ENCODE measurements at regions not wholly inside any gene's neighbourhood (a gene's known extent, or its start where the extent isn't known, plus 50 kb on each side); places are given as distances from the start of the nearest gene placed in this dataset.

GRCh38 chr17:6232732-6233101 lies 162.5 kb downstream of the WSCD1 start:
- no peak overlapping the region for H3K4me3 ChIP-seq (ENCODE audit: low read depth, low read length)
- TF ChIP-seq, protein P1, sequence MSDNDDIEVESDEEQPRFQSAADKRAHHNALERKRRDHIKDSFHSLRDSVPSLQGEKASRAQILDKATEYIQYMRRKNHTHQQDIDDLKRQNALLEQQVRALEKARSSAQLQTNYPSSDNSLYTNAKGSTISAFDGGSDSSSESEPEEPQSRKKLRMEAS (IDR thresholded peaks at IDR 0.05; ENCODE audit: low read depth, low read length), result no peak
- TF ChIP-seq, protein P2, sequence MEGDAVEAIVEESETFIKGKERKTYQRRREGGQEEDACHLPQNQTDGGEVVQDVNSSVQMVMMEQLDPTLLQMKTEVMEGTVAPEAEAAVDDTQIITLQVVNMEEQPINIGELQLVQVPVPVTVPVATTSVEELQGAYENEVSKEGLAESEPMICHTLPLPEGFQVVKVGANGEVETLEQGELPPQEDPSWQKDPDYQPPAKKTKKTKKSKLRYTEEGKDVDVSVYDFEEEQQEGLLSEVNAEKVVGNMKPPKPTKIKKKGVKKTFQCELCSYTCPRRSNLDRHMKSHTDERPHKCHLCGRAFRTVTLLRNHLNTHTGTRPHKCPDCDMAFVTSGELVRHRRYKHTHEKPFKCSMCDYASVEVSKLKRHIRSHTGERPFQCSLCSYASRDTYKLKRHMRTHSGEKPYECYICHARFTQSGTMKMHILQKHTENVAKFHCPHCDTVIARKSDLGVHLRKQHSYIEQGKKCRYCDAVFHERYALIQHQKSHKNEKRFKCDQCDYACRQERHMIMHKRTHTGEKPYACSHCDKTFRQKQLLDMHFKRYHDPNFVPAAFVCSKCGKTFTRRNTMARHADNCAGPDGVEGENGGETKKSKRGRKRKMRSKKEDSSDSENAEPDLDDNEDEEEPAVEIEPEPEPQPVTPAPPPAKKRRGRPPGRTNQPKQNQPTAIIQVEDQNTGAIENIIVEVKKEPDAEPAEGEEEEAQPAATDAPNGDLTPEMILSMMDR (IDR thresholded peaks at IDR 0.05; ENCODE audit: low read depth, low read length), result no peak
- TF ChIP-seq POLR2A (IDR thresholded peaks at IDR 0.05; ENCODE audit: extremely low read depth, insufficient read length) (no peak), MYC (IDR thresholded peaks at IDR 0.05; ENCODE audit: low read depth, low read length) (no peak)
- no peak for DNase-seq (ENCODE audit: low read depth)

DNA sequence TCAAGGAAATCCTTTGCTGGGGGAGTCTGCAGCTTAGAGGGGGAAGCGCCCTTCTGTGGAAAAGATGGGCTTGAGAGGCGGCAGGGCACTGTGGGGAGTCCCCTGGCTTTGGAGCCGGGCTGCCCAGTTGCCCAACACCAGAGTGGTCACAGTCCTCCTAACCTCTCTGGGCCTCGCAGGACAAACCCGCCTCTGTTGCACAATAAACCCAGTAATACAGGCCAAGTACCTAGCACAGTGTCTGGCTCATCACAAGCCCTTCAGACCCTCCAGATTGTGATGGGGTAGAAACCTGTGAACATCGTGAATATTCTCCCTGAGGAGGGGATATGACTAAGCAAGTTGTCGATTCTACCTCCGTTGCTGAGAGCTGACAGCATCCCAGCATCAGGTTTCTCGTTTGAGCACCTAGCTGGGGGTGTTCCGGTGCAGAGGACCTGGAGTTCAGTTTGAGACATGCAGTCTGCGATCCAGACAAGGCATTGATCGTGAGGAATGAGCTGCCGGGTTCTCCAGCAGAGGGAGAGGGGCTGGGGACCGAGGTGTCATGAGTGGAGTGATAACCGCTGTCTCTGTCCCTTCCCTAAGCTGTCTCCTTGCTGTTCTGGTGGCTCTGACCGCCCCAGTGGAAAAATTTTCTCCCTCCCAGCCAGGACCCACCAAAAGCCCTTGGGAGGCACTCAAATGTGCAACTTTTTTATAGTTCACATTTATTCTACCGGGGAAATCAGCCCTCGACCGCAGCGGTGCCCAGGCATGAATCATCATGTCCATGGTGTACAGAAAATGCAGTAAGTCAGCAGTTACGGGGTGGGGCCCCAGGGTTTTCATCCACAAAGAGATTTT lies 161.9 kb downstream of the WSCD1 start:
- no peak overlapping the region for H3K4me3 ChIP-seq (ENCODE audit: low read depth, low read length)
- DNase-seq (ENCODE audit: low read depth), result peak; percentile 61
- no peak for TF ChIP-seq MYC (IDR thresholded peaks at IDR 0.05; ENCODE audit: low read depth, low read length)
- TF ChIP-seq POLR2A (IDR thresholded peaks at IDR 0.05; ENCODE audit: extremely low read depth, insufficient read length), result no peak
- TF ChIP-seq, protein P2 (IDR thresholded peaks at IDR 0.05; ENCODE audit: low read depth, low read length), result no peak
- TF ChIP-seq, protein P1 (IDR thresholded peaks at IDR 0.05; ENCODE audit: low read depth, low read length), result no peak

GRCh38 chr17:6231465-6231864 lies 161.3 kb downstream of the WSCD1 start:
- DNase-seq (ENCODE audit: low read depth), result no peak
- TF ChIP-seq MYC (IDR thresholded peaks at IDR 0.05; ENCODE audit: low read depth, low read length), result no peak
- TF ChIP-seq, protein P1 (IDR thresholded peaks at IDR 0.05; ENCODE audit: low read depth, low read length), result no peak
- TF ChIP-seq, protein P2 (IDR thresholded peaks at IDR 0.05; ENCODE audit: low read depth, low read length), result no peak
- TF ChIP-seq POLR2A (IDR thresholded peaks at IDR 0.05; ENCODE audit: extremely low read depth, insufficient read length), result no peak
- no peak overlapping the region for H3K4me3 ChIP-seq (ENCODE audit: low read depth, low read length)

DNA sequence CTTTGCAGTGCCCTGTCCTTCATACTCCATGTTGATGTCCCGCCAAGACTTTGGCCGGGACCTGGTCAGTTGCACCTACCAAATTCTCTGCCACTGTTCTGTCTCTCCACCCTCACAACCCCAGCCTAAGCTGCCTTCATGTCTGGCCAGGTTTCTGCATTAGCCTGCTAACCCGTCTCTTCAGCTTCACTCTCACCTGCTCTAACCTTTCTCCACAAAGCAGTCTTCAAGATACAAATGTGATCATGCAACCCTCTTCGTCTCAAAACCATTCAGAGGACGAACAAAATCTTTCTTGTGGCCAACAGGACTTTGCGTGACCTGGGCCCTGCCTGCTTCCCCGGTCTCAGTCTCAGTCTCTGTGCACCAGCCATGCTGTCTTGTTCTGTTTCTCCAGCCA lies 148.2 kb downstream of the WSCD1 start:
- no peak for DNase-seq (ENCODE audit: low read depth)
- no peak for TF ChIP-seq POLR2A (IDR thresholded peaks at IDR 0.05; ENCODE audit: extremely low read depth, insufficient read length)
- TF ChIP-seq, protein P2 (IDR thresholded peaks at IDR 0.05; ENCODE audit: low read depth, low read length), result no peak
- no peak for TF ChIP-seq MYC (IDR thresholded peaks at IDR 0.05; ENCODE audit: low read depth, low read length)
- TF ChIP-seq, protein P1 (IDR thresholded peaks at IDR 0.05; ENCODE audit: low read depth, low read length), result no peak
- no peak overlapping the region for H3K4me3 ChIP-seq (ENCODE audit: low read depth, low read length)

DNA sequence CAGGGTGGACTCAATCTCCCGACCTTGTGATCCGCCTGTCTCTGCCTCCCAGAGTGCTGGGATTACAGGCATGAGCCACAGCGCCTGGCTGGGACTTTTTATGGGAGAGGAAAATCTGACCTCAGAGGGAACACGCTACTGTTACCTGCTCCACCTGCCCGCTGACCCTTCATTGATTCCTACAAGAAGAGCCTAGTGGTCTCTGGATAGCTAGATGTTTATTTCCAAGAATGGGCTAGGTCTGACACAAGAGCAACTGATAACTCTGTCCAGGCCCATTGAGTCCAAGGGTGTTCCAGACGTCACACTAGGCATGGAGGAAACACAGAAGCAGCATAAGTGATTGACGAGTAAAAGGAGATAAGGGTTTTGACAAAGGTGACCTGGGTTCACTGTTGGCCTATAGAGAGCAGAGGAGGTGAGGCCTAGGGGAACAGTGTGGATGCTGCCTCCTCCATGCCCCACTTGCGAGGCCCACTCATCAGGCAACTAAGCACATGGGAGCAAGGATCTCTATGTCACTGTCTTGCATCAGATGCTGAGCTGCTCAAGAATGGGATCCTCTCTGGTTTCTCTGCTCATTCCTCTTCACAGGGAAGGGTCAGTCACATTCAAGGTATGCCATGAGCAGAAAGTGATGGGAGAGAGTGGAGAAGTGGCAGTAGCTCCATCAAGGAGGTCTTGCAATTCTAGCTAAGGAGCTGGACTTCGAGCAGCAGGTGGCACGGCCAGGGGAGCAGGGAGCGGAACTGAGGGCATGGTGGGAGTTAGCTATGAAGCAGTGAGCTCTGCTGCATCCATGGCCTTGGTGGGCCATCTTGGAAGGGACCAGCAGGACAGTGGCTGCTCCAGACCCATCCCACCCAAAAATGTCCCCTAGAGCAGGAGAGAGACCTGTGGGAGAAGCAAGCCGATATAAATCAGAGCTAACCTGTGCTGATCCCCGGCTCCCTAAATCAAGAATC lies 145.2 kb downstream of the WSCD1 start:
- TF ChIP-seq, protein P2 (IDR thresholded peaks at IDR 0.05; ENCODE audit: low read depth, low read length), result no peak
- TF ChIP-seq POLR2A (IDR thresholded peaks at IDR 0.05; ENCODE audit: extremely low read depth, insufficient read length), result no peak
- no peak for TF ChIP-seq MYC (IDR thresholded peaks at IDR 0.05; ENCODE audit: low read depth, low read length)
- TF ChIP-seq, protein P1 (IDR thresholded peaks at IDR 0.05; ENCODE audit: low read depth, low read length), result no peak
- no peak overlapping the region for H3K4me3 ChIP-seq (ENCODE audit: low read depth, low read length)
- no peak for DNase-seq (ENCODE audit: low read depth)

All from NB4 (cell line).